ENCODE measurements at regions not wholly inside any gene's neighbourhood (a gene's known extent, or its start where the extent isn't known, plus 50 kb on each side); places are given as distances from the start of the nearest gene placed in this dataset.

- TF ChIP-seq POLR2A (IDR thresholded peaks at IDR 0.05; ENCODE audit: low read depth, low read length): no peak
- TF ChIP-seq SPI1 (IDR thresholded peaks at IDR 0.05; ENCODE audit: low read depth, low read length): no peak
- no peak for TF ChIP-seq TAF1 (IDR thresholded peaks at IDR 0.05; ENCODE audit: low read depth, low read length)
- no peak for TF ChIP-seq POLR2AphosphoS5 (IDR thresholded peaks at IDR 0.05; ENCODE audit: low read depth, low read length)
- TF ChIP-seq PAX5 (IDR thresholded peaks at IDR 0.05; ENCODE audit: insufficient read depth, low read length, severe bottlenecking): no peak
- TF ChIP-seq POU2F2 (IDR thresholded peaks at IDR 0.05; ENCODE audit: low read depth, low read length): no peak
Observed at GRCh38 chr7:38120076-38120475, 58.0 kb upstream of the STARD3NL start.

All from GM12891 (cell line).